K562 (cell line): ENCODE measurements at regions not wholly inside any gene's neighbourhood (a gene's known extent, or its start where the extent isn't known, plus 50 kb on each side); places are given as distances from the start of the nearest gene placed in this dataset.

Source experiments
- ATAC-seq: fragments of 200-7000 bp; cut with Tn5 transposase; 3 replicates; pipeline ENCODE4 v1.9.1; 2020; ENCODE audit warnings: moderate library complexity
- BruUV-seq: library from RNA; stranded (reverse); fragments of 400-500 nt; replicated peaks from 2 replicates; lab custom pipeline; 2021; lab: Mats Ljungman, UMichigan
- CTCF ChIA-PET: fragments of 300-600 bp; formaldehyde crosslinking; extraction: SDS; loops from one replicate; lab custom pipeline; 2021; ENCODE audit warnings: low intra/inter-chr PET ratio; lab: Yijun Ruan, JAX
- POLR2A ChIA-PET: fragments of 300-600, 350-650 bp; sonication (Branson Sonifier 250); formaldehyde crosslinking; extraction: SDS; loops from one replicate; lab custom pipeline; 2021; ENCODE audit warnings: antibody characterized with exemption, inconsistent platforms; lab: Yijun Ruan, JAX
- DNase-seq, 4 experiments: peaks; one replicate each; pipeline versions ENCODE4 v3.0.0 to v3.0.0-alpha.2; 2011 to 2018; ENCODE audit warnings: low spot score in 3 of 4, mixed read lengths in 3 of 4; ENCODE audit errors: extremely low read depth in 1 of 4
- FAIRE-seq: peaks from 2 replicates; lab custom pipeline; 2011; peaks lifted over from hg19 to GRCh38; lab: Jason Lieb, UNC
- H2AFZ ChIP-seq: 2 replicates; pipeline ENCODE4 v1.6.0; 2011; ENCODE audit warnings: low read depth, low read length, control low read depth, inconsistent platforms
- H3K27ac ChIP-seq: fragments of 200-600 bp; 3 replicates; pipeline ENCODE4 v1.8.0; 2011; ENCODE audit warnings: low read depth, mild to moderate bottlenecking, control low read depth, inconsistent platforms, low read length, moderate library complexity, mixed read lengths; ENCODE audit errors: extremely low read depth
- H3K27me3 ChIP-seq, 2 experiments: fragments of 300-600 bp in 1 of 2; 2 replicates in 1 of 2; 3 replicates in 1 of 2; pipeline versions ENCODE4 v1.6.0 to v1.8.0; 2011; ENCODE audit warnings: inconsistent platforms in 2 of 2, low read length in 2 of 2, mild to moderate bottlenecking in 1 of 2, mixed read lengths in 1 of 2, moderate library complexity in 1 of 2; ENCODE audit not compliant: control insufficient read depth in 2 of 2, insufficient read depth in 2 of 2
- H3K36me3 ChIP-seq: fragments of 300-600 bp; 3 replicates; pipeline ENCODE4 v1.8.0; 2011; ENCODE audit warnings: mild to moderate bottlenecking, low read length, inconsistent platforms; ENCODE audit not compliant: control insufficient read depth, insufficient read depth
- H3K4me1 ChIP-seq, 2 experiments: fragments of 200-600 bp in 1 of 2; replicated peaks in 1 of 2; 2 replicates in 1 of 2; 3 replicates in 1 of 2; pipeline versions ENCODE4 v1.5.1 to v1.8.0; 2011; ENCODE audit warnings: inconsistent platforms in 2 of 2, low read length in 2 of 2, mild to moderate bottlenecking in 1 of 2, mixed read lengths in 1 of 2, moderate library complexity in 1 of 2; ENCODE audit not compliant: control insufficient read depth in 2 of 2, insufficient read depth in 2 of 2
- H3K4me2 ChIP-seq: 2 replicates; pipeline ENCODE4 v1.6.1; 2011; ENCODE audit warnings: low read length, control low read depth, inconsistent platforms, mixed read lengths; ENCODE audit not compliant: insufficient read depth
- H3K4me3 ChIP-seq: fragments of 200-600 bp; sonication (generic), shearing (Covaris generic); 2 replicates; pipeline ENCODE4 v1.5.1; 2016; ENCODE audit warnings: control low read depth, inconsistent platforms
- H3K79me2 ChIP-seq: fragments of 200-600 bp; 3 replicates; pipeline ENCODE4 v1.8.0; 2011; ENCODE audit warnings: low read length, inconsistent platforms; ENCODE audit not compliant: control insufficient read depth, insufficient read depth
- H3K9ac ChIP-seq, 2 experiments: 2 replicates each; pipeline versions ENCODE4 v1.6.0 to v1.6.1; 2011; ENCODE audit warnings: low read depth in 2 of 2, low read length in 2 of 2, control low read depth in 1 of 2, inconsistent platforms in 1 of 2, mild to moderate bottlenecking in 1 of 2, mixed read lengths in 1 of 2; ENCODE audit not compliant: insufficient read depth in 1 of 2
- H3K9me1 ChIP-seq: one replicate; pipeline ENCODE4 v1.6.0; 2011; ENCODE audit warnings: inconsistent platforms, mild to moderate bottlenecking, low read length, moderate library complexity; ENCODE audit not compliant: control insufficient read depth, insufficient read depth
- H3K9me3 ChIP-seq: replicated peaks from 2 replicates; pipeline ENCODE4 v1.5.1; 2011; ENCODE audit warnings: low read depth, low read length, inconsistent platforms; ENCODE audit not compliant: control insufficient read depth, insufficient read depth
- H4K20me1 ChIP-seq: replicated peaks from 2 replicates; pipeline ENCODE4 v1.6.1; 2011; ENCODE audit warnings: low read length, inconsistent platforms, mixed read lengths; ENCODE audit not compliant: control insufficient read depth, insufficient read depth
- BACH1 ChIP-seq: fragments of 200-800 bp; sonication (Bioruptor generic); IDR thresholded peaks from 2 replicates; pipeline ENCODE4 v1.6.1; 2016; ENCODE audit warnings: missing genetic modification characterization, missing compliant biosample characterization
- ELF4 ChIP-seq: fragments of 450-650 bp; formaldehyde crosslinking; IDR thresholded peaks from 2 replicates; pipeline ENCODE4 v1.4.0; 2022; ENCODE audit warnings: missing genetic modification characterization
- FOS ChIP-seq: IDR thresholded peaks from 3 replicates; pipeline ENCODE4 v1.6.1; 2011; ENCODE audit not compliant: insufficient read length; ENCODE audit errors: extremely low read depth
- MTA1 ChIP-seq: fragments of 450-650 bp; IDR thresholded peaks from 2 replicates; pipeline ENCODE4 v1.6.1; 2017; ENCODE audit warnings: borderline replicate concordance
- NFIC ChIP-seq: fragments of 450-650 bp; IDR thresholded peaks from 2 replicates; pipeline ENCODE4 v1.6.1; 2017; ENCODE audit warnings: mild to moderate bottlenecking, inconsistent platforms
- VEZF1 ChIP-seq: fragments of 200-800 bp; sonication (Bioruptor generic); IDR thresholded peaks from 2 replicates; pipeline ENCODE4 v1.6.1; 2017; ENCODE audit warnings: missing genetic modification characterization, missing compliant biosample characterization
- ZC3H11A ChIP-seq: IDR thresholded peaks from 2 replicates; pipeline ENCODE4 v1.6.1; 2012; ENCODE audit warnings: low read depth, low read length, improper control_type of control experiment
- ZKSCAN3 ChIP-seq: fragments of 250-450 bp; sonication (Bioruptor Pico); IDR thresholded peaks from 2 replicates; pipeline ENCODE4 v1.4.0; 2020
- ZNF253 ChIP-seq: fragments of 250-450 bp; sonication (Bioruptor Pico); conservative IDR thresholded peaks from 2 replicates; pipeline ENCODE4 v1.6.1; 2021; ENCODE audit warnings: mild to moderate bottlenecking
- ZNF445 ChIP-seq: fragments of 250-450 bp; sonication (Bioruptor Pico); IDR thresholded peaks from 2 replicates; pipeline ENCODE4 v1.4.0; 2020; ENCODE audit warnings: low read depth, mild to moderate bottlenecking, moderate library complexity
- ZNF76 ChIP-seq: fragments of 250-450 bp; sonication (Bioruptor Pico); IDR thresholded peaks from 2 replicates; pipeline ENCODE4 v1.4.0; 2020; ENCODE audit warnings: mild to moderate bottlenecking, moderate library complexity, borderline replicate concordance
- ZNF77 ChIP-seq: fragments of 250-450 bp; sonication (Bioruptor Pico); IDR thresholded peaks from 2 replicates; pipeline ENCODE4 v1.5.0; 2020
- WGBS: fragments of 100-300 bp; shearing (Covaris generic); methylation state at CpG from one replicate; pipeline ENCODE4 v1.1.6; 2016; ENCODE audit warnings: low coverage, mixed read lengths; ENCODE audit not compliant: insufficient coverage; ENCODE audit errors: missing lambda C conversion rate; 5-methylcytosine and 5-hydroxymethylcytosine counted together
- in situ Hi-C: fragments of 300-500 bp; cut with MboI; formaldehyde crosslinking; loops from 4 replicates; pipeline ENCODE4 v1.15.0; 2018; ENCODE audit warnings: inconsistent platforms, mixed read lengths
- intact Hi-C: fragments of 100-400 bp; cut with micrococcal nuclease; formaldehyde crosslinking; loops from 2 replicates; pipeline ENCODE4 v1.14.2; 2022
- TF ChIP-seq, protein P1 (sequence below): sonication (generic); formaldehyde crosslinking; IDR thresholded peaks from 2 replicates; pipeline ENCODE4 v1.8.0; 2022; ENCODE audit warnings: mild to moderate bottlenecking, missing genetic modification reagents

DNA sequence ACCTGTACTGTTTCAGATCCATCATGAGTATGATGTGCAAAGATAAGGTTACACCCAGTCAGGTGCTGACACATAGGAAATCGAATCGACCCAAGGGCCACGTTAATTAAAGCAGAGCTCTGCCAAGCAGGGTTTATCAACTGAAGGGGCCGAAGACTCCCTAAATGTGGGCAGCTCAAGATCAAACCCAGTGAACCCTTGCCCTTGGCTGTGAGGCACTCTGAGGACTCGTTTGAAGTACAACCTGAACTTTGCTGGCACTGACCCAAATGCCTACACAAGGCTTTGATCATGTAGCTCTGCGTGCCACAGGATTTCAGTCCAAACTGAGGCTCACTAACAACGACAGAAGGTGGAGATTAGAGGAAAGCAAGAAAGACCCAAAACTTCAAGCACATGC lies 352.1 kb downstream of the MTX2 start:
- ATAC-seq, result no peak
- 2% methylated on average over 7 of the region's 7 CpGs for WGBS
- FAIRE-seq, result no peak
- intact Hi-C loops (no loop called here), in situ Hi-C loops (no loop called here)
- Histone ChIP-seq H3K4me3 (no peak overlapping the region), H4K20me1 (no peaks in the 10 kb centered on the region), H3K9me1 (no peaks in the 10 kb centered on the region), H3K9ac (no peak overlapping the region), H3K27me3 (peaks cover 2 to 12% of the 10 kb centered on the region in 2 experiments; a peak in 3 of 5 replicates), H3K27ac (no peak overlapping the region), H3K4me1 (no peaks in the 10 kb centered on the region), H3K9me3 (no peaks in the 10 kb centered on the region), H3K79me2 (no peaks in the 10 kb centered on the region), H2AFZ (no peak overlapping the region), H3K4me2 (no peak overlapping the region), H3K36me3 (no peaks in the 10 kb centered on the region)
- DNase-seq, result no peak
- ChIA-PET POLR2A (interaction anchor here (0.6 kb wide), 1 partner anchor 199 kb away, joined by 3 read pairs; no protein-coding TSS in a partner anchor), CTCF (no interaction called here)
- TF ChIP-seq NFIC (0 out of 2 replicates have a peak, but pooled peaks have one; percentile 8), ELF4 (CRISPR knock-in tag) (no peak)
- no TSS peak for BruUV-seq

DNA sequence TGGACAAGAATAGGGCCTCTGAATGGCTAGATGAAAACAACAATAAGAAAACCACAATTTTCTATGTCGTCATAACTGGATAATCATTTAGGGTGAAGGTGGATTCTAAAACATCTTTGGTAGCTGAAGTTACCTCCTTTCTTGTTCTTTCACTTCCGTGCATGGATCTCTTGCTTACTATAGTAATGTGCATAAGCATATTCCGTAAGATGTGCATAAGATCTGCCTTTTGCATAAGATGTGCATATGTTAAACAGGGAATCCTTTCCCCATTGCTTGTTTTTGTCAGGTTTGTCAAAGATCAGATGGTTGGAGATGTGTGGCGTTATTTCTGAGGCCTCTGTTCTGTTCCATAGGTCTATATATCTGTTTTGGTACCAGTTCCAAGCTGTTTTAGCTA lies 353.6 kb downstream of the MTX2 start:
- FAIRE-seq (no peak), DNase-seq (no peak), ATAC-seq (no peak)
- ChIA-PET POLR2A (interaction anchor here (1.2 kb wide), 1 partner anchor 25 kb away, joined by 5 read pairs; no protein-coding TSS in a partner anchor), CTCF (no interaction called here)
- H3K4me2 ChIP-seq, result no peak overlapping the region
- no peaks in the 10 kb centered on the region for H3K4me1 ChIP-seq
- no peak overlapping the region for H3K27ac ChIP-seq
- no peak overlapping the region for H3K9ac ChIP-seq
- intact Hi-C loops, result no loop called here
- H3K79me2 ChIP-seq, result no peaks in the 10 kb centered on the region
- no peaks in the 10 kb centered on the region for H3K9me3 ChIP-seq
- WGBS, result under 1% methylated on average over 4 of the region's 4 CpGs
- no peak overlapping the region for H2AFZ ChIP-seq
- H3K4me3 ChIP-seq, result no peak overlapping the region
- H4K20me1 ChIP-seq, result no peaks in the 10 kb centered on the region
- no peaks in the 10 kb centered on the region for H3K36me3 ChIP-seq
- H3K9me1 ChIP-seq, result no peaks in the 10 kb centered on the region
- in situ Hi-C loops, result no loop called here
- BruUV-seq, result no TSS peak
- peaks cover 2 to 18% of the 10 kb centered on the region in 2 experiments; a peak in 4 of 5 replicates for H3K27me3 ChIP-seq
- TF ChIP-seq FOS (no peak), BACH1 (no peak), ZNF77 (CRISPR knock-in tag) (no peak), ZNF76 (no peak), ZNF253 (CRISPR knock-in tag) (no peak), VEZF1 (CRISPR knock-in tag) (no peak), ZKSCAN3 (no peak), ZC3H11A (no peak), ZNF445 (CRISPR knock-in tag) (no peak), MTA1 (no peak)
- TF ChIP-seq, protein P1, sequence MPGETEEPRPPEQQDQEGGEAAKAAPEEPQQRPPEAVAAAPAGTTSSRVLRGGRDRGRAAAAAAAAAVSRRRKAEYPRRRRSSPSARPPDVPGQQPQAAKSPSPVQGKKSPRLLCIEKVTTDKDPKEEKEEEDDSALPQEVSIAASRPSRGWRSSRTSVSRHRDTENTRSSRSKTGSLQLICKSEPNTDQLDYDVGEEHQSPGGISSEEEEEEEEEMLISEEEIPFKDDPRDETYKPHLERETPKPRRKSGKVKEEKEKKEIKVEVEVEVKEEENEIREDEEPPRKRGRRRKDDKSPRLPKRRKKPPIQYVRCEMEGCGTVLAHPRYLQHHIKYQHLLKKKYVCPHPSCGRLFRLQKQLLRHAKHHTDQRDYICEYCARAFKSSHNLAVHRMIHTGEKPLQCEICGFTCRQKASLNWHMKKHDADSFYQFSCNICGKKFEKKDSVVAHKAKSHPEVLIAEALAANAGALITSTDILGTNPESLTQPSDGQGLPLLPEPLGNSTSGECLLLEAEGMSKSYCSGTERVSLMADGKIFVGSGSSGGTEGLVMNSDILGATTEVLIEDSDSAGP (CRISPR knock-in tag), result no peak
